IMR-90 (cell line): ENCODE measurements at regions not wholly inside any gene's neighbourhood (a gene's known extent, or its start where the extent isn't known, plus 50 kb on each side); places are given as distances from the start of the nearest gene placed in this dataset.

Experiments used
- ATAC-seq: fragments of 200-7000 bp; cut with Tn5 transposase; 2 replicates; pipeline ENCODE4 v1.9.1; 2020; ENCODE audit warnings: low read depth, mild to moderate bottlenecking, moderate library complexity
- BruUV-seq: library from RNA; stranded (reverse); fragments of 400-500 nt; replicated peaks from 2 replicates; lab custom pipeline; 2021; lab: Mats Ljungman, UMichigan
- CTCF ChIA-PET: fragments of 300-600 bp; formaldehyde crosslinking; extraction: SDS; loops from one replicate; lab custom pipeline; 2021; ENCODE audit warnings: antibody characterized with exemption; lab: Yijun Ruan, JAX
- POLR2A ChIA-PET: fragments of 300-600 bp; sonication (Branson Sonifier 250); formaldehyde crosslinking; loops from one replicate; lab custom pipeline; 2022; ENCODE audit warnings: antibody characterized with exemption; ENCODE audit not compliant: unreplicated experiment; lab: Charles Lee
- DNase-seq: peaks from one replicate; pipeline ENCODE4 v3.0.0; 2013
- H2AFZ ChIP-seq: replicated peaks from 2 replicates; pipeline ENCODE3; 2013; ENCODE audit warnings: low read length, mild to moderate bottlenecking; ENCODE audit not compliant: poor library complexity
- H2AK5ac ChIP-seq: 2 replicates; pipeline ENCODE4 v1.6.1; 2013; ENCODE audit warnings: low read depth, low read length, inconsistent platforms
- H2AK9ac ChIP-seq: replicated peaks from 2 replicates; pipeline ENCODE3; 2013; ENCODE audit warnings: mild to moderate bottlenecking, low read depth, low read length, moderate library complexity; ENCODE audit not compliant: poor library complexity
- H2BK120ac ChIP-seq: 2 replicates; pipeline ENCODE4 v1.6.1; 2013; ENCODE audit warnings: low read depth, low read length, inconsistent platforms
- H2BK15ac ChIP-seq: 3 replicates; pipeline ENCODE4 v1.6.1; 2013; ENCODE audit warnings: low read depth, low read length, inconsistent platforms
- H2BK20ac ChIP-seq: 2 replicates; pipeline ENCODE4 v1.6.1; 2013; ENCODE audit warnings: low read depth, mild to moderate bottlenecking, inconsistent platforms, low read length, moderate library complexity
- H2BK5ac ChIP-seq: 2 replicates; pipeline ENCODE4 v1.6.1; 2013; ENCODE audit warnings: mild to moderate bottlenecking, low read depth, low read length, inconsistent platforms; ENCODE audit not compliant: poor library complexity, severe bottlenecking
- H3K14ac ChIP-seq: replicated peaks from 2 replicates; pipeline ENCODE4 v1.6.1; 2013; ENCODE audit warnings: low read depth, low read length, inconsistent platforms
- H3K18ac ChIP-seq: 2 replicates; pipeline ENCODE4 v1.6.1; 2013; ENCODE audit warnings: low read depth, low read length, control low read depth
- H3K23ac ChIP-seq: 2 replicates; pipeline ENCODE4 v1.6.1; 2013; ENCODE audit warnings: low read depth, low read length, inconsistent platforms
- H3K27ac ChIP-seq: 2 replicates; pipeline ENCODE4 v1.5.1; 2013; ENCODE audit warnings: mild to moderate bottlenecking, control low read depth, low read length; ENCODE audit not compliant: insufficient read depth
- H3K27me3 ChIP-seq: 2 replicates; pipeline ENCODE4 v1.6.1; 2013; ENCODE audit warnings: low read length; ENCODE audit not compliant: control insufficient read depth, insufficient read depth
- H3K36me3 ChIP-seq: 2 replicates; pipeline ENCODE4 v1.6.1; 2013; ENCODE audit warnings: low read length, mixed read lengths; ENCODE audit not compliant: control insufficient read depth, insufficient read depth
- H3K4ac ChIP-seq: 2 replicates; pipeline ENCODE4 v1.6.1; 2013; ENCODE audit warnings: low read depth, low read length, inconsistent platforms
- H3K4me1 ChIP-seq: 2 replicates; pipeline ENCODE4 v1.6.1; 2013; ENCODE audit warnings: low read length, mixed read lengths; ENCODE audit not compliant: control insufficient read depth, insufficient read depth
- H3K4me2 ChIP-seq: 2 replicates; pipeline ENCODE4 v1.6.1; 2013; ENCODE audit warnings: low read depth, mild to moderate bottlenecking, control low read depth, low read length, moderate library complexity
- H3K4me3 ChIP-seq: 2 replicates; pipeline ENCODE4 v1.5.1; 2013; ENCODE audit warnings: low read depth, mild to moderate bottlenecking, control low read depth, low read length, moderate library complexity; ENCODE audit not compliant: insufficient read depth
- H3K56ac ChIP-seq: 2 replicates; pipeline ENCODE4 v1.6.1; 2013; ENCODE audit warnings: low read length, inconsistent platforms; ENCODE audit not compliant: insufficient read depth; ENCODE audit errors: extremely low read depth
- H3K79me1 ChIP-seq, 2 experiments: 2 replicates each; pipeline ENCODE4 v1.6.1; 2013; ENCODE audit warnings: low read length in 2 of 2, inconsistent platforms in 1 of 2, low read depth in 1 of 2
- H3K9ac ChIP-seq: 2 replicates; pipeline ENCODE4 v1.6.1; 2013; ENCODE audit warnings: low read depth, low read length, control low read depth
- H3K9me1 ChIP-seq: 2 replicates; pipeline ENCODE4 v1.6.1; 2013; ENCODE audit warnings: low read length, inconsistent platforms; ENCODE audit not compliant: insufficient read depth
- H3K9me3 ChIP-seq: 2 replicates; pipeline ENCODE4 v1.6.1; 2013; ENCODE audit warnings: low read length; ENCODE audit not compliant: control insufficient read depth, insufficient read depth
- H4K20me1 ChIP-seq: 2 replicates; pipeline ENCODE4 v1.6.1; 2013; ENCODE audit warnings: low read length, inconsistent platforms; ENCODE audit not compliant: insufficient read depth
- H4K5ac ChIP-seq: 2 replicates; pipeline ENCODE4 v1.6.1; 2013; ENCODE audit warnings: mild to moderate bottlenecking, low read depth, low read length, control low read depth
- H4K8ac ChIP-seq, 2 experiments: 2 replicates each; pipeline ENCODE4 v1.6.1; 2013; ENCODE audit warnings: low read depth in 2 of 2, low read length in 2 of 2, control low read depth in 1 of 2, inconsistent platforms in 1 of 2
- H4K91ac ChIP-seq: 2 replicates; pipeline ENCODE4 v1.6.1; 2013; ENCODE audit warnings: low read depth, low read length, inconsistent platforms; ENCODE audit not compliant: insufficient read depth
- BHLHE40 ChIP-seq: fragments of 150-350 bp; IDR thresholded peaks from 2 replicates; pipeline ENCODE4 v1.6.1; 2016; ENCODE audit warnings: mild to moderate bottlenecking, low read depth, low read length
- CEBPB ChIP-seq: IDR thresholded peaks from 2 replicates; pipeline ENCODE4 v1.6.1; 2012; ENCODE audit warnings: low read depth, low read length, improper control_type of control experiment
- CTCF ChIP-seq: conservative IDR thresholded peaks from 2 replicates; pipeline ENCODE4 v1.5.1; 2012; ENCODE audit warnings: mild to moderate bottlenecking, low read depth, low read length, improper control_type of control experiment
- MXI1 ChIP-seq: IDR thresholded peaks from 2 replicates; pipeline ENCODE4 v1.6.1; 2012; ENCODE audit warnings: low read depth, mild to moderate bottlenecking, low read length, moderate library complexity, borderline replicate concordance
- NFE2L2 ChIP-seq: fragments of 150-350 bp; IDR thresholded peaks from 2 replicates; pipeline ENCODE4 v1.6.1; 2016; ENCODE audit warnings: low read depth, mild to moderate bottlenecking, low read length
- RAD21 ChIP-seq: IDR thresholded peaks from 2 replicates; pipeline ENCODE4 v1.6.1; 2012; ENCODE audit warnings: low read length, improper control_type of control experiment
- RFX5 ChIP-seq: IDR thresholded peaks from 2 replicates; pipeline ENCODE4 v1.8.0; 2012; ENCODE audit warnings: low read depth, mild to moderate bottlenecking, low read length, moderate library complexity
- SMC3 ChIP-seq: fragments of 150-350 bp; IDR thresholded peaks from 2 replicates; pipeline ENCODE4 v1.6.1; 2016; ENCODE audit warnings: low read depth, mild to moderate bottlenecking, antibody characterized with exemption, low read length, moderate library complexity
- dilution Hi-C: fragments of 300-500 bp; cut with HindIII; formaldehyde crosslinking; loops from one replicate; pipeline ENCODE4 v1.14.3; 2018; ENCODE audit warnings: low sequenced_read_pairs; ENCODE audit not compliant: unreplicated experiment
- in situ Hi-C: fragments of 300-500 bp; cut with MboI; formaldehyde crosslinking; loops from 3 replicates; pipeline ENCODE4 v1.14.3; 2019; ENCODE audit warnings: low sequenced_read_pairs, inconsistent platforms, mixed read lengths
- intact Hi-C: fragments of 100-400 bp; cut with micrococcal nuclease; formaldehyde crosslinking; loops from 2 replicates; pipeline ENCODE4 v1.10.0; 2022
- TF ChIP-seq, protein P1 (sequence below): fragments of 150-350 bp; IDR thresholded peaks from 2 replicates; pipeline ENCODE4 v1.6.1; 2016; ENCODE audit warnings: low read depth, mild to moderate bottlenecking, low read length, moderate library complexity, borderline replicate concordance

DNA sequence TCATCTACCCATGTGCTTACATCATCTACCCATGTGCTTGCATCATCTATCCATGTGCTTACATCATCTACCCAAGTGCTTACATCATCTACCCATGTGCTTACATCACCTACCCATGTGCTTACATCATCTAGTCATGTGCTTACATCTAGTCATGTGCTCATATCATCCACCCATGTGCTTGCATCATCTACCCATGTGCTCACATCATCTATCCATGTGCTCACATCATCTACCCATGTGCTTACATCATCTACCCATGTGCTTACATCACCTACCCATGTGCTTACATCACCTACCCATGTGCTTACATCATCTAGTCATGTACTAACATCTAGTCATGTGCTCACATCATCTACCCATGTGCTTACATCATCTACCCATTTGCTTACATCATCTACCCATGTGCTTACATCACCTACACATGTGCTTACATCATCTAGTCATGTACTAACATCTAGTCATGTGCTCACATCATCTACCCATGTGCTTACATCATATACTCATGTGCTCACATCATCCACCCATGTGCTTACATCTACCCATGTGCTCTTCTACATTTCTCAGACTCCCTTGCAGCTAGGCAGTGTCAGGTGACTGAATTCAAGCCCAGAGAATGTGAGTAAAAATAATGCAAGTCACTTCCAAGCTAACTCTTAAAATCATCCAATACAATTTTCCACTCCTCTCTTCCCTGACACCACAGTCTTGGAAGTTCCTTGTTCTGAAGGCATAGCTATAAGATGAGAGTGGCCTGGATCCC, 196.8 kb downstream of the CBLN1 start:
- Histone ChIP-seq H2AK5ac (no peak overlapping the region), H3K56ac (no peak overlapping the region), H3K27ac (no peak overlapping the region), H2AFZ (no peak overlapping the region), H2BK5ac (no peak overlapping the region), H3K4ac (no peak overlapping the region), H4K8ac (no peak overlapping the region), H3K4me3 (no peak overlapping the region), H3K9me3 (no peaks in the 10 kb centered on the region), H2BK20ac (no peak overlapping the region), H2BK120ac (no peak overlapping the region), H3K4me2 (no peak overlapping the region), H3K14ac (no peak overlapping the region), H3K18ac (no peak overlapping the region), H2BK15ac (no peak overlapping the region), H3K4me1 (no peaks in the 10 kb centered on the region), H3K23ac (no peak overlapping the region), H3K27me3 (no peaks in the 10 kb centered on the region), H2AK9ac (no peak overlapping the region), H3K9ac (no peak overlapping the region), H3K9me1 (no peaks in the 10 kb centered on the region), H4K91ac (no peak overlapping the region), H3K36me3 (no peaks in the 10 kb centered on the region), H4K20me1 (no peaks in the 10 kb centered on the region), H4K5ac (no peak overlapping the region), H3K79me1 (no peaks in the 10 kb centered on the region)
- no TSS peak for BruUV-seq
- ChIA-PET CTCF (no interaction called here), POLR2A (no interaction called here)
- intact Hi-C loops: no loop called here
- no peak for TF ChIP-seq RAD21
- TF ChIP-seq NFE2L2: no peak
- no peak for TF ChIP-seq BHLHE40
- no peak for TF ChIP-seq CEBPB
- no peak for TF ChIP-seq MXI1
- TF ChIP-seq RFX5: no peak
- TF ChIP-seq CTCF: no peak
- no peak for TF ChIP-seq SMC3
- TF ChIP-seq, protein P1, sequence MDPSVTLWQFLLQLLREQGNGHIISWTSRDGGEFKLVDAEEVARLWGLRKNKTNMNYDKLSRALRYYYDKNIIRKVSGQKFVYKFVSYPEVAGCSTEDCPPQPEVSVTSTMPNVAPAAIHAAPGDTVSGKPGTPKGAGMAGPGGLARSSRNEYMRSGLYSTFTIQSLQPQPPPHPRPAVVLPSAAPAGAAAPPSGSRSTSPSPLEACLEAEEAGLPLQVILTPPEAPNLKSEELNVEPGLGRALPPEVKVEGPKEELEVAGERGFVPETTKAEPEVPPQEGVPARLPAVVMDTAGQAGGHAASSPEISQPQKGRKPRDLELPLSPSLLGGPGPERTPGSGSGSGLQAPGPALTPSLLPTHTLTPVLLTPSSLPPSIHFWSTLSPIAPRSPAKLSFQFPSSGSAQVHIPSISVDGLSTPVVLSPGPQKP: no peak
- in situ Hi-C loops: no loop called here
- dilution Hi-C loops: no loop called here
- ATAC-seq (no peak), DNase-seq (no peak)
